H1 (cell line): ENCODE measurements at regions not wholly inside any gene's neighbourhood (a gene's known extent, or its start where the extent isn't known, plus 50 kb on each side); places are given as distances from the start of the nearest gene placed in this dataset.

Source experiments
- CTCF ChIA-PET: fragments of 300-600 bp; sonication (Branson Sonifier 250); formaldehyde crosslinking; loops from one replicate; lab custom pipeline; 2021; ENCODE audit not compliant: partially characterized antibody; lab: Charles Lee
- POLR2A ChIA-PET: fragments of 300-600 bp; sonication (Branson Sonifier 250); formaldehyde crosslinking; loops from one replicate; lab custom pipeline; 2021; ENCODE audit warnings: inconsistent platforms; ENCODE audit not compliant: partially characterized antibody; lab: Charles Lee
- DNase-seq, 2 experiments: peaks; one replicate each; pipeline versions ENCODE4 v3.0.0 to v3.0.0-alpha.2; 2010 to 2022; ENCODE audit warnings: low spot score in 2 of 2, low read depth in 1 of 2, mixed read lengths in 1 of 2
- FAIRE-seq: peaks from 2 replicates; lab custom pipeline; 2011; peaks lifted over from hg19 to GRCh38; lab: Jason Lieb, UNC
- H2AFZ ChIP-seq: 2 replicates; pipeline ENCODE4 v1.8.1; 2012; ENCODE audit warnings: low read length, inconsistent platforms
- H2AK5ac ChIP-seq: 2 replicates; pipeline ENCODE4 v1.6.1; 2013; ENCODE audit warnings: low read depth, low read length
- H2BK120ac ChIP-seq: replicated peaks from 2 replicates; pipeline ENCODE3; 2013; ENCODE audit warnings: low read depth, low read length, inconsistent platforms
- H2BK12ac ChIP-seq: 2 replicates; pipeline ENCODE4 v1.6.1; 2013; ENCODE audit warnings: low read depth, low read length
- H2BK15ac ChIP-seq: 2 replicates; pipeline ENCODE4 v1.6.1; 2013; ENCODE audit warnings: low read length
- H2BK20ac ChIP-seq: 2 replicates; pipeline ENCODE4 v1.6.1; 2013; ENCODE audit warnings: low read length
- H2BK5ac ChIP-seq: 2 replicates; pipeline ENCODE4 v1.6.1; 2013; ENCODE audit warnings: low read depth, low read length
- H3K14ac ChIP-seq: 2 replicates; pipeline ENCODE4 v1.6.1; 2013; ENCODE audit warnings: inconsistent platforms; ENCODE audit not compliant: insufficient read length
- H3K18ac ChIP-seq: 2 replicates; pipeline ENCODE4 v1.6.1; 2013; ENCODE audit warnings: low read length; ENCODE audit errors: extremely low read depth
- H3K23ac ChIP-seq: 2 replicates; pipeline ENCODE4 v1.6.1; 2013; ENCODE audit warnings: inconsistent platforms; ENCODE audit not compliant: insufficient read length
- H3K23me2 ChIP-seq: 2 replicates; pipeline ENCODE4 v1.6.1; 2013; ENCODE audit warnings: low read depth, low read length
- H3K27ac ChIP-seq: 2 replicates; pipeline ENCODE4 v1.6.1; 2011; ENCODE audit warnings: low read depth, low read length, inconsistent platforms
- H3K27me3 ChIP-seq, 4 experiments: replicated peaks in 1 of 4; 1 replicate in 1 of 4; 2 replicates in 3 of 4; pipeline versions ENCODE4 v1.6.1 to v1.8.1; 2011 to 2013; ENCODE audit warnings: low read length in 3 of 4, mild to moderate bottlenecking in 3 of 4, inconsistent platforms in 2 of 4, mixed read lengths in 2 of 4, moderate library complexity in 1 of 4; ENCODE audit not compliant: control insufficient read depth in 3 of 4, insufficient read depth in 3 of 4; ENCODE audit errors: extremely low read depth in 1 of 4
- H3K36me3 ChIP-seq, 4 experiments: 2 replicates each; pipeline versions ENCODE4 v1.6.1 to v1.8.1; 2011 to 2013; ENCODE audit warnings: mild to moderate bottlenecking in 4 of 4, low read length in 3 of 4, moderate library complexity in 2 of 4, control low read depth in 1 of 4, inconsistent platforms in 1 of 4; ENCODE audit not compliant: insufficient read depth in 4 of 4, control insufficient read depth in 2 of 4
- H3K4ac ChIP-seq: replicated peaks from 2 replicates; pipeline ENCODE3; 2013; ENCODE audit warnings: low read length, low read depth, mixed read lengths, inconsistent platforms; ENCODE audit not compliant: insufficient read length
- H3K4me1 ChIP-seq, 4 experiments: replicated peaks in 1 of 4; 1 replicate in 1 of 4; 2 replicates in 3 of 4; pipeline versions ENCODE4 v1.6.1 to v1.8.1; 2011 to 2013; ENCODE audit warnings: low read length in 3 of 4, inconsistent platforms in 2 of 4, mixed read lengths in 1 of 4; ENCODE audit not compliant: insufficient read depth in 4 of 4, control insufficient read depth in 3 of 4
- H3K4me2 ChIP-seq, 2 experiments: 2 replicates each; pipeline versions ENCODE4 v1.6.1 to v1.8.1; 2011 to 2013; ENCODE audit warnings: low read depth in 2 of 2, low read length in 2 of 2, control low read depth in 1 of 2, inconsistent platforms in 1 of 2, mild to moderate bottlenecking in 1 of 2; ENCODE audit not compliant: insufficient read depth in 1 of 2
- H3K4me3 ChIP-seq, 4 experiments: fragments of 200-600, 300-600 bp in 1 of 4; sonication (generic), shearing (Covaris generic), sonication (Bioruptor Twin) in 1 of 4; 2 replicates each; pipeline versions ENCODE4 v1.5.1 to v1.8.1; 2011 to 2016; ENCODE audit warnings: low read length in 4 of 4, low read depth in 3 of 4, control low read depth in 2 of 4, inconsistent platforms in 2 of 4, mild to moderate bottlenecking in 2 of 4, mixed read lengths in 1 of 4, moderate library complexity in 1 of 4; ENCODE audit not compliant: insufficient read depth in 2 of 4; ENCODE audit errors: extremely low read depth in 1 of 4
- H3K56ac ChIP-seq: replicated peaks from 2 replicates; pipeline ENCODE3; 2013; ENCODE audit warnings: low read depth, mild to moderate bottlenecking, mixed read lengths, low read length, inconsistent platforms; ENCODE audit not compliant: insufficient read length
- H3K79me1 ChIP-seq: 2 replicates; pipeline ENCODE4 v1.6.1; 2013; ENCODE audit warnings: low read depth, low read length, control low read depth
- H3K79me2 ChIP-seq, 2 experiments: 2 replicates each; pipeline versions ENCODE4 v1.6.1 to v1.8.1; 2012 to 2013; ENCODE audit warnings: low read length in 2 of 2, mild to moderate bottlenecking in 2 of 2, inconsistent platforms in 1 of 2; ENCODE audit not compliant: insufficient read depth in 2 of 2, control insufficient read depth in 1 of 2
- H3K9ac ChIP-seq, 4 experiments: replicated peaks in 1 of 4; 1 replicate in 1 of 4; 2 replicates in 3 of 4; pipeline versions ENCODE4 v1.6.1 to v1.8.1; 2011 to 2013; ENCODE audit warnings: low read depth in 3 of 4, low read length in 3 of 4, control low read depth in 2 of 4, mild to moderate bottlenecking in 2 of 4, moderate library complexity in 2 of 4, inconsistent platforms in 1 of 4; ENCODE audit errors: extremely low read depth in 1 of 4
- H3K9me3 ChIP-seq, 2 experiments: 2 replicates each; pipeline versions ENCODE4 v1.6.1 to v1.8.1; 2012 to 2013; ENCODE audit warnings: mild to moderate bottlenecking in 2 of 2, moderate library complexity in 2 of 2, control low read depth in 1 of 2, inconsistent platforms in 1 of 2, low read depth in 1 of 2, low read length in 1 of 2, mixed read lengths in 1 of 2; ENCODE audit not compliant: insufficient read depth in 2 of 2
- H4K20me1 ChIP-seq, 2 experiments: replicated peaks in 1 of 2; 2 replicates each; pipeline versions ENCODE3 to v1.8.1; 2011 to 2013; ENCODE audit warnings: inconsistent platforms in 2 of 2, low read length in 2 of 2, mild to moderate bottlenecking in 1 of 2; ENCODE audit not compliant: insufficient read depth in 2 of 2, control insufficient read depth in 1 of 2
- H4K5ac ChIP-seq: 2 replicates; pipeline ENCODE4 v1.6.1; 2013; ENCODE audit warnings: low read length, low read depth, mixed read lengths, inconsistent platforms; ENCODE audit not compliant: insufficient read length
- H4K8ac ChIP-seq: 2 replicates; pipeline ENCODE4 v1.8.0; 2013; ENCODE audit warnings: mild to moderate bottlenecking, moderate library complexity, low read length, inconsistent platforms; ENCODE audit not compliant: insufficient read depth; ENCODE audit errors: extremely low read depth
- H4K91ac ChIP-seq: replicated peaks from 2 replicates; pipeline ENCODE3; 2013; ENCODE audit warnings: low read length, mixed read lengths, inconsistent platforms; ENCODE audit not compliant: insufficient read length
- ASH2L ChIP-seq: fragments of 200-600, 300-600 bp; sonication (generic); IDR thresholded peaks from one replicate; pipeline ENCODE4 v1.7.1; 2017; ENCODE audit warnings: low read length
- BACH1 ChIP-seq: IDR thresholded peaks from 2 replicates; pipeline ENCODE4 v1.6.1; 2012; ENCODE audit warnings: low read length, improper control_type of control experiment
- JUN ChIP-seq: IDR thresholded peaks from 2 replicates; pipeline ENCODE4 v1.6.1; 2011; ENCODE audit warnings: low read depth, mild to moderate bottlenecking, improper control_type of control experiment, low read length
- JUND ChIP-seq: IDR thresholded peaks from 2 replicates; pipeline ENCODE4 v1.6.1; 2011; ENCODE audit warnings: mild to moderate bottlenecking, improper control_type of control experiment, low read length
- KDM1A ChIP-seq: fragments of 200-600, 300-600 bp; sonication (generic); IDR thresholded peaks from 2 replicates; pipeline ENCODE4 v1.7.1; 2016; ENCODE audit warnings: mild to moderate bottlenecking, low read length, borderline replicate concordance
- RFX5 ChIP-seq: IDR thresholded peaks from 2 replicates; pipeline ENCODE4 v1.6.1; 2011; ENCODE audit warnings: low read depth, low read length, improper control_type of control experiment, borderline replicate concordance
- WGBS, 2 experiments: shearing (Covaris generic) in 1 of 2; methylation state at CpG; one replicate each; pipeline versions ENCODE4 v1.1.6 to v1.1.7; 2013 to 2015; ENCODE audit warnings: low lambda C conversion rate in 2 of 2, mixed read lengths in 2 of 2, inconsistent platforms in 1 of 2, low coverage in 1 of 2, missing lambda C conversion rate in 1 of 2; ENCODE audit not compliant: insufficient replicate concordance in 2 of 2, insufficient coverage in 1 of 2, insufficient read length in 1 of 2; ENCODE audit errors: extremely low coverage in 1 of 2, missing lambda C conversion rate in 1 of 2; 5-methylcytosine and 5-hydroxymethylcytosine counted together
- TF ChIP-seq, protein P1 (sequence below): IDR thresholded peaks from 2 replicates; pipeline ENCODE4 v1.6.1; 2012; ENCODE audit warnings: low read length, inconsistent platforms

DNA sequence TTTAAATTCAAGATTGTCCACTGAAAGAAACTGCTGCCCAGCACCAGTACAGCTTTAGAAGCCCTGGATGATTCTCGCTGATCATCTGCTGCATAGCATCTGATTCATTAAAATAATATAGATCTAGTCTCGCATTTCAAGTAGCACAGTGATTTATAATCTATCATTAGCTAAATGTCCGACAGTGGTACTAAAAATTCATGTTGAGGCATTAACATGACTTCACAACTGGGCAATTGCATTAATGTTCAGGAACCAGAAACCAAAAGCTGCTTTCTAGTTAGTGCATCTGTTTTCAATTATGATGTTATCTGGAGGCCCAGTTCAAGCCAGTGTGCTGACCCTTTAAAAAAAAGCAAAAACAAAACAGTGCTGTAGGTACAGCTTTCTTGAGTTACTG is 1987.2 kb upstream of the SEL1L start:
- no peak for FAIRE-seq
- Histone ChIP-seq H4K20me1 (no peaks in the 10 kb centered on the region), H4K91ac (no peak overlapping the region), H2AK5ac (no peak overlapping the region)
- no peak for TF ChIP-seq ASH2L
- TF ChIP-seq, protein P1, sequence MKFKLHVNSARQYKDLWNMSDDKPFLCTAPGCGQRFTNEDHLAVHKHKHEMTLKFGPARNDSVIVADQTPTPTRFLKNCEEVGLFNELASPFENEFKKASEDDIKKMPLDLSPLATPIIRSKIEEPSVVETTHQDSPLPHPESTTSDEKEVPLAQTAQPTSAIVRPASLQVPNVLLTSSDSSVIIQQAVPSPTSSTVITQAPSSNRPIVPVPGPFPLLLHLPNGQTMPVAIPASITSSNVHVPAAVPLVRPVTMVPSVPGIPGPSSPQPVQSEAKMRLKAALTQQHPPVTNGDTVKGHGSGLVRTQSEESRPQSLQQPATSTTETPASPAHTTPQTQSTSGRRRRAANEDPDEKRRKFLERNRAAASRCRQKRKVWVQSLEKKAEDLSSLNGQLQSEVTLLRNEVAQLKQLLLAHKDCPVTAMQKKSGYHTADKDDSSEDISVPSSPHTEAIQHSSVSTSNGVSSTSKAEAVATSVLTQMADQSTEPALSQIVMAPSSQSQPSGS = no peak
- no peak for TF ChIP-seq KDM1A
- no peak for TF ChIP-seq RFX5
- no peak for TF ChIP-seq JUND
- no peak for TF ChIP-seq BACH1
- no peak for TF ChIP-seq JUN
- TF ChIP-seq, all 59 proteins: peak for 0
- no peak overlapping the region for H2BK5ac ChIP-seq
- no peak overlapping the region for H2BK120ac ChIP-seq
- H3K4me2 ChIP-seq = no peak overlapping the region
- WGBS, 2 experiments = 88% methylated on average over 3 of the region's 3 CpGs; no CpG with 5 or more reads in 1 of the 2 experiments
- H3K23me2 ChIP-seq = no peaks in the 10 kb centered on the region
- no peak overlapping the region for H3K9ac ChIP-seq
- H3K79me2 ChIP-seq = no peaks in the 10 kb centered on the region
- H3K23ac ChIP-seq = no peak overlapping the region
- H2BK12ac ChIP-seq = no peak overlapping the region
- H3K9me3 ChIP-seq = no peaks in the 10 kb centered on the region
- H4K8ac ChIP-seq = no peak overlapping the region
- no peak overlapping the region for H4K5ac ChIP-seq
- H3K27ac ChIP-seq = no peak overlapping the region
- H3K18ac ChIP-seq = no peak overlapping the region
- H3K4me1 ChIP-seq = no peaks in the 10 kb centered on the region
- no peak overlapping the region for H3K4me3 ChIP-seq
- no peak overlapping the region for H3K4ac ChIP-seq
- no peaks in the 10 kb centered on the region for H3K79me1 ChIP-seq
- ChIA-PET POLR2A (interaction anchor here (0.6 kb wide), 1 partner anchor 295 kb away, joined by 3 read pairs; no protein-coding TSS in a partner anchor), CTCF (interaction anchor here (1.6 kb wide), 1 partner anchor 56 kb away, joined by 4 read pairs; no protein-coding TSS in a partner anchor)
- H2BK20ac ChIP-seq = no peak overlapping the region
- no peak for DNase-seq
- H3K36me3 ChIP-seq = no peaks in the 10 kb centered on the region
- H2AFZ ChIP-seq = no peak overlapping the region
- H2BK15ac ChIP-seq = no peak overlapping the region
- H3K27me3 ChIP-seq = no peaks in the 10 kb centered on the region
- no peak overlapping the region for H3K14ac ChIP-seq
- H3K56ac ChIP-seq = no peak overlapping the region
